Mesenchymal stem cell (in vitro differentiated cells and primary cell): ENCODE measurements at regions not wholly inside any gene's neighbourhood (a gene's known extent, or its start where the extent isn't known, plus 50 kb on each side); places are given as distances from the start of the nearest gene placed in this dataset.

Source experiments
- DNase-seq: peaks from one replicate; pipeline ENCODE4 v3.0.0-alpha.2; 2013
- H2AFZ ChIP-seq: one replicate; pipeline ENCODE4 v1.6.1; 2013; ENCODE audit warnings: low read depth, mild to moderate bottlenecking, control low read depth, inconsistent platforms, low read length, moderate library complexity
- H2AK5ac ChIP-seq: 2 replicates; pipeline ENCODE4 v1.6.1; 2013; ENCODE audit warnings: low read length, moderate library complexity, mild to moderate bottlenecking, inconsistent platforms; ENCODE audit not compliant: severe bottlenecking
- H2BK120ac ChIP-seq: one replicate; pipeline ENCODE4 v1.6.1; 2013; ENCODE audit warnings: low read depth, mild to moderate bottlenecking, inconsistent platforms, low read length, moderate library complexity
- H2BK12ac ChIP-seq, 2 experiments: one replicate each; pipeline ENCODE4 v1.6.1; 2013; ENCODE audit warnings: inconsistent platforms in 2 of 2, low read length in 2 of 2, mild to moderate bottlenecking in 2 of 2, moderate library complexity in 2 of 2, control low read depth in 1 of 2
- H2BK15ac ChIP-seq: one replicate; pipeline ENCODE4 v1.6.1; 2013; ENCODE audit warnings: mild to moderate bottlenecking, low read depth, inconsistent platforms; ENCODE audit not compliant: poor library complexity, severe bottlenecking
- H2BK5ac ChIP-seq: 2 replicates; pipeline ENCODE4 v1.6.1; 2013; ENCODE audit warnings: low read depth, mild to moderate bottlenecking, low read length, control low read depth, inconsistent platforms; ENCODE audit not compliant: poor library complexity, severe bottlenecking
- H3K14ac ChIP-seq, 2 experiments: one replicate each; pipeline ENCODE4 v1.6.1; 2013; ENCODE audit warnings: inconsistent platforms in 2 of 2, low read length in 2 of 2, control low read depth in 1 of 2, mild to moderate bottlenecking in 1 of 2, moderate library complexity in 1 of 2
- H3K18ac ChIP-seq, 2 experiments: one replicate each; pipeline ENCODE4 v1.6.1; 2013; ENCODE audit warnings: inconsistent platforms in 2 of 2, low read length in 2 of 2, control low read depth in 1 of 2, low read depth in 1 of 2, mild to moderate bottlenecking in 1 of 2
- H3K23ac ChIP-seq, 2 experiments: one replicate each; pipeline ENCODE4 v1.6.1; 2013; ENCODE audit warnings: inconsistent platforms in 2 of 2, low read length in 2 of 2, mild to moderate bottlenecking in 2 of 2, moderate library complexity in 2 of 2, control low read depth in 1 of 2
- H3K27ac ChIP-seq: 2 replicates; pipeline ENCODE4 v1.5.1; 2013; ENCODE audit warnings: mild to moderate bottlenecking, moderate library complexity, low read length, control low read depth, inconsistent platforms; ENCODE audit not compliant: poor library complexity, severe bottlenecking
- H3K27me3 ChIP-seq, 2 experiments: 2 replicates each; pipeline versions ENCODE4 v1.6.1 to v1.7.0; 2013; ENCODE audit warnings: low read length in 2 of 2, mild to moderate bottlenecking in 2 of 2, moderate library complexity in 2 of 2, control low read depth in 1 of 2, inconsistent platforms in 1 of 2; ENCODE audit not compliant: control insufficient read depth in 1 of 2, insufficient read depth in 1 of 2
- H3K36me3 ChIP-seq, 2 experiments: 2 replicates each; pipeline versions ENCODE4 v1.6.1 to v1.7.0; 2013; ENCODE audit warnings: low read length in 2 of 2, control low read depth in 1 of 2, inconsistent platforms in 1 of 2, low read depth in 1 of 2, mild to moderate bottlenecking in 1 of 2; ENCODE audit not compliant: insufficient read depth in 2 of 2, control insufficient read depth in 1 of 2
- H3K4ac ChIP-seq, 2 experiments: one replicate each; pipeline ENCODE4 v1.6.1; 2013; ENCODE audit warnings: inconsistent platforms in 2 of 2, low read length in 2 of 2, mild to moderate bottlenecking in 2 of 2, moderate library complexity in 2 of 2, control low read depth in 1 of 2, low read depth in 1 of 2
- H3K4me1 ChIP-seq: 2 replicates; pipeline ENCODE4 v1.6.1; 2013; ENCODE audit warnings: low read depth, low read length, control low read depth; ENCODE audit not compliant: control insufficient read depth, insufficient read depth
- H3K4me2 ChIP-seq: 2 replicates; pipeline ENCODE4 v1.6.1; 2013; ENCODE audit warnings: low read length, mild to moderate bottlenecking, inconsistent platforms; ENCODE audit not compliant: poor library complexity, severe bottlenecking
- H3K4me3 ChIP-seq, 2 experiments: 2 replicates each; pipeline versions ENCODE4 v1.5.1 to v1.7.0; 2013; ENCODE audit warnings: low read length in 2 of 2, mild to moderate bottlenecking in 2 of 2, control low read depth in 1 of 2, low read depth in 1 of 2; ENCODE audit not compliant: insufficient read depth in 1 of 2
- H3K79me1 ChIP-seq: replicated peaks from 2 replicates; pipeline ENCODE4 v1.6.1; 2013; ENCODE audit warnings: mild to moderate bottlenecking, control low read depth, low read length, inconsistent platforms; ENCODE audit not compliant: poor library complexity, severe bottlenecking
- H3K9ac ChIP-seq: 2 replicates; pipeline ENCODE4 v1.7.0; 2013; ENCODE audit warnings: mild to moderate bottlenecking, low read length, moderate library complexity
- H3K9me3 ChIP-seq: 2 replicates; pipeline ENCODE4 v1.7.0; 2013; ENCODE audit warnings: mild to moderate bottlenecking, low read length; ENCODE audit not compliant: control insufficient read depth
- H4K8ac ChIP-seq: one replicate; pipeline ENCODE4 v1.6.1; 2013; ENCODE audit warnings: inconsistent platforms, mild to moderate bottlenecking, low read length, moderate library complexity
- H4K91ac ChIP-seq: one replicate; pipeline ENCODE4 v1.6.1; 2013; ENCODE audit warnings: mild to moderate bottlenecking, low read length, inconsistent platforms
- WGBS: methylation state at CpG from one replicate; pipeline ENCODE4 v1.1.7; 2013; ENCODE audit warnings: mixed read lengths; 5-methylcytosine and 5-hydroxymethylcytosine counted together

DNA sequence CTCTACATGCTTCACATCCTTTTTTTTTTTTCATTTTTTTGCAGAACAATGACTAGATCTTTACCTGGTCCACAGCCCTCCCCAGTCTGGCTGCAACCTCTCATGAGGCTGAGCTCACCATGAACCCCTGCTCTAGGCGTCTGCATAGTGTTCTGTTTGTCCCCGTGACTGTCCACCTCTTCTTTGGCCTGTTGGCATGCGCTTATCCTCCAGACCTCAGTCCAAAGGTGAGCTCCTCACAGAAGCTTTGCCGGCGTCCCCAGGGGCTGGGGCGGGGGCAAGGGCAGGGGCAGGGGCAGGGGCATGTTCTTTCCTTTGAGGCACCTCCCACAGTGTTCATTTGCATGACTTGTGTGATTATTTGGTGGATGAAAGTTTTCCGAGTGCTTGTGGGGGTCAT, 218.4 kb upstream of the ZNF32 start:
- H3K36me3 ChIP-seq = no peaks in the 10 kb centered on the region
- 90% methylated on average over 7 of the region's 7 CpGs for WGBS
- no peak overlapping the region for H3K14ac ChIP-seq
- H3K4me2 ChIP-seq = no peak overlapping the region
- H3K9ac ChIP-seq = no peak overlapping the region
- H2AFZ ChIP-seq = no peak overlapping the region
- H2BK15ac ChIP-seq = no peak overlapping the region
- no peaks in the 10 kb centered on the region for H3K79me1 ChIP-seq
- no peak overlapping the region for H3K27ac ChIP-seq
- peak overlapping the region; percentile 60 to 69 for H3K18ac ChIP-seq
- H3K23ac ChIP-seq = no peak overlapping the region
- H2BK120ac ChIP-seq = peak overlapping the region; percentile 84
- H3K4ac ChIP-seq = peak overlapping the region in 1 of 2 experiments; percentile 71
- peak overlapping the region; percentile 70 for H4K91ac ChIP-seq
- peaks cover 19% of the 10 kb centered on the region for H3K4me1 ChIP-seq
- H2BK5ac ChIP-seq = no peak overlapping the region
- H3K4me3 ChIP-seq = no peak overlapping the region
- H2BK12ac ChIP-seq = peak overlapping the region; percentile 31 to 69
- no peaks in the 10 kb centered on the region for H3K9me3 ChIP-seq
- peaks cover 0 to 3% of the 10 kb centered on the region in 2 experiments for H3K27me3 ChIP-seq
- no peak overlapping the region for H2AK5ac ChIP-seq
- peak overlapping the region; percentile 48 for H4K8ac ChIP-seq
- DNase-seq = no peak

DNA sequence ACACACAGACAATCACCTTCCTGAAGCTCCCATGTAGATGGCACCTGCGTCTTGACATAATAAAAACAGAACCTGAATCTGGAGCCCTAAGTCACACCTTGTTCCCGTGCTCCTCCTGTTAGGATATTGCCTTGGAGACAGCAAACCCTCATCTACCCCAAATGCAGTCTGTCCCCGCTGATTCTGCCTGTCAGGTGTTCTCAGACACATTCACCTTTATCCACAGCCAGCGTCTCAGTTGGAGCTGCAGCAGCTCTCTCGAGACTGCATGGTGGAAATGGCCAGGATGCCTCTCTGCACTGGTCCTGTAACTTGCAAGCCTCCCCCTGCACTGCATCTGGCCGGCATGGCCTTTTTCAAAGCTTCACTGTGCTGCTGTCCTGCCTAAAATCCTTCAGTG, 218.0 kb upstream of the ZNF32 start:
- peak overlapping the region; percentile 47 to 72 for H2BK12ac ChIP-seq
- DNase-seq = no peak
- 81% methylated on average over 6 of the region's 6 CpGs for WGBS

DNA sequence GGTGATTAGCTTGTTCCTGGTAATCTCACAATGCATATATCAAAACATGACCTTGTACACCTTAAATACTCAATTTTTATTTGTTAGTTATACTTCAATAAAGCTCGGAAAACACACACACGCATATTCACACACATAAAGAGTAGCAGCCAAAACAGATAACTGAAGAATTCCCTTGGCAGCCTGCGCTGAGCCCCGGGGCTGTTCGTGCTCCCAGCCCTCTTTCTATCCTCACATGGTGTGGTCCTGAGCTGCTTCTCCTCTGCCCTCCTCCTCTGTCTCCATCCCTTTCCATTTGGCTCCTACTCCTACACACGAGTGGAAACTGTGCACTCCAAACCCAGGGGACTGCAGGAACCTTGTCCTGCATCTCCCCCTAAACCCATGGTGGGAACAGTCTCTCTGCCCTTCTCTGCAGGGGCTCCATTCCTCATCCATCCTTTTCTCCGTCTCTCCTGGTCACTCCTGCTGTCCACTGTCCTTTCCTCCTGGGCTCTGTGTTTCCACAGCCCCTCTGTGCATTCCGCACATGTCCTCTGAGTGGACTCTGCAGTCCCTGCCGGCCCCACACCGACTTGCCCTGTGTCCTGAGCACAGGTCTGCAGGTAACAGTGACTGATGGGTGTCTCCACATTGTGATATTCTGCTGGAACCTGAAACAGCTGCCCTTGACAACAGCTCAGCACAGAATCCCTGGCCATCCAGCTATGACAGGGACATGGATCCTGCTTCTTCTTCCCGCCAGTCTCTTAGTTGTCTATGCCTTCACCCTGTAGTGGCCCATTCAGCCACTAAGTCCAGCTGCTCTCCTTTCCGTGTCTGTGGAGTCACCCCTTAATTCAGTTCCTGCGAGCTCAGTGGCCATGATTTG, 216.8 kb upstream of the ZNF32 start:
- peak overlapping the region; percentile 89 to 92 for H2BK12ac ChIP-seq
- H3K4me3 ChIP-seq = no peak overlapping the region
- peak overlapping the region; percentile 16 for H4K8ac ChIP-seq
- H3K27ac ChIP-seq = no peak overlapping the region
- H2AFZ ChIP-seq = no peak overlapping the region
- H3K27me3 ChIP-seq = peaks cover 0 to 3% of the 10 kb centered on the region in 2 experiments
- DNase-seq = no peak
- peaks cover 19% of the 10 kb centered on the region for H3K4me1 ChIP-seq
- H2BK5ac ChIP-seq = no peak overlapping the region
- peak overlapping the region; percentile 49 to 67 for H3K18ac ChIP-seq
- H2BK120ac ChIP-seq = peak overlapping the region; percentile 36
- no peak overlapping the region for H3K14ac ChIP-seq
- no peaks in the 10 kb centered on the region for H3K9me3 ChIP-seq
- no peak overlapping the region for H3K23ac ChIP-seq
- no peak overlapping the region for H2AK5ac ChIP-seq
- WGBS = 88% methylated on average over 13 of the region's 13 CpGs
- peak overlapping the region; percentile 47 to 48 for H3K4ac ChIP-seq
- H3K36me3 ChIP-seq = no peaks in the 10 kb centered on the region
- peak overlapping the region; percentile 17 for H2BK15ac ChIP-seq
- peak overlapping the region; percentile 81 for H4K91ac ChIP-seq
- no peak overlapping the region for H3K4me2 ChIP-seq
- no peak overlapping the region for H3K9ac ChIP-seq
- no peaks in the 10 kb centered on the region for H3K79me1 ChIP-seq

More for the DNA sequence above, 218.0 kb upstream of the ZNF32 start:
- Histone ChIP-seq H4K91ac (peak overlapping the region; percentile 43), H2BK120ac (no peak overlapping the region), H2AFZ (no peak overlapping the region), H2AK5ac (no peak overlapping the region), H3K9ac (no peak overlapping the region), H3K18ac (peak overlapping the region; percentile 35 to 69), H4K8ac (no peak overlapping the region), H3K36me3 (no peaks in the 10 kb centered on the region), H3K14ac (no peak overlapping the region), H3K4me2 (no peak overlapping the region), H3K4ac (peak overlapping the region in 1 of 2 experiments; percentile 63), H3K23ac (no peak overlapping the region), H3K4me1 (peaks cover 19% of the 10 kb centered on the region), H3K79me1 (no peaks in the 10 kb centered on the region), H3K4me3 (no peak overlapping the region), H3K27me3 (peaks cover 0 to 3% of the 10 kb centered on the region in 2 experiments), H3K27ac (no peak overlapping the region), H2BK15ac (peak overlapping the region; percentile 44), H3K9me3 (no peaks in the 10 kb centered on the region), H2BK5ac (no peak overlapping the region)

DNA sequence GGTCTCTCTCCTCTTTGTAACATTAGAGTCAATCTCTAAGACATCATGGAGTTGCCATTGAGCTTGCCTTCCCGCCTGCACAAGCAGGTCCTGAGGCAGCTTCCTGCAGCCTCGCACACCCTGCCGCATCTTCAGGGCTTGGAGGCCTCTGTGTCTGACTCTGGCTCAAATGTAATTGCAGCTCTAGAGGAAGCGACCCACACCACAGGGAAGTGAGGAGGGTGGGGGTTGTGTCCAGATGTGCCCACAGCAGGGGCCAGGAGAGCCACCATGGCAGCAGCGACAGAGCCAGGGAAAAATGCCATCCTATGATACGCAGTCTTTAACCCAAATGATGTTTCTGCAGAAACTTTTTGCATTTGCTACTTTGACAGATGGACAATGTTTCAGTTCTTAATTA, 216.0 kb upstream of the ZNF32 start:
- no peak overlapping the region for H3K4ac ChIP-seq
- H3K4me1 ChIP-seq = peaks cover 19% of the 10 kb centered on the region
- no peak overlapping the region for H2BK120ac ChIP-seq
- H3K23ac ChIP-seq = no peak overlapping the region
- H3K14ac ChIP-seq = no peak overlapping the region
- H2BK15ac ChIP-seq = no peak overlapping the region
- H3K4me3 ChIP-seq = no peak overlapping the region
- H3K27me3 ChIP-seq = peaks cover 0 to 3% of the 10 kb centered on the region in 2 experiments
- no peak overlapping the region for H3K4me2 ChIP-seq
- no peak overlapping the region for H2BK5ac ChIP-seq
- H3K9me3 ChIP-seq = no peaks in the 10 kb centered on the region
- H3K18ac ChIP-seq = peak overlapping the region; percentile 37 to 85
- peak overlapping the region; percentile 98 for H4K91ac ChIP-seq
- no peak overlapping the region for H3K27ac ChIP-seq
- H2BK12ac ChIP-seq = peak overlapping the region; percentile 12 to 32
- H3K9ac ChIP-seq = no peak overlapping the region
- H4K8ac ChIP-seq = no peak overlapping the region
- 97% methylated on average over 6 of the region's 6 CpGs for WGBS
- no peak for DNase-seq
- no peaks in the 10 kb centered on the region for H3K36me3 ChIP-seq
- no peaks in the 10 kb centered on the region for H3K79me1 ChIP-seq
- H2AK5ac ChIP-seq = no peak overlapping the region
- no peak overlapping the region for H2AFZ ChIP-seq
